ENCODE measurements at regions not wholly inside any gene's neighbourhood (a gene's known extent, or its start where the extent isn't known, plus 50 kb on each side); places are given as distances from the start of the nearest gene placed in this dataset.

GRCh38 chr2:45261746-45262145, 252.5 kb upstream of the SIX2 start:
- TF ChIP-seq CTCF (IDR thresholded peaks at IDR 0.05) (no peak), POLR2A (IDR thresholded peaks at IDR 0.05) (no peak)

All from esophagus squamous epithelium (tissue), 4 donors.